WTC11 (cell line): ENCODE measurements at regions not wholly inside any gene's neighbourhood (a gene's known extent, or its start where the extent isn't known, plus 50 kb on each side); places are given as distances from the start of the nearest gene placed in this dataset.

ENCODE experiments used
- ATF3 ChIP-seq: sonication (generic); formaldehyde crosslinking; conservative IDR thresholded peaks from 2 replicates; pipeline ENCODE4 v1.8.1; 2022; ENCODE audit warnings: mild to moderate bottlenecking, missing genetic modification reagents
- E2F1 ChIP-seq: sonication (generic); formaldehyde crosslinking; IDR thresholded peaks from 2 replicates; pipeline ENCODE4 v1.8.0; 2022; ENCODE audit warnings: mild to moderate bottlenecking, missing genetic modification reagents
- IRF2 ChIP-seq: sonication (generic); formaldehyde crosslinking; IDR thresholded peaks from 2 replicates; pipeline ENCODE4 v1.8.0; 2022; ENCODE audit warnings: low read depth, missing genetic modification reagents, borderline replicate concordance
- SP1 ChIP-seq: sonication (generic); formaldehyde crosslinking; conservative IDR thresholded peaks from 2 replicates; pipeline ENCODE4 v1.8.1; 2022; ENCODE audit warnings: missing genetic modification reagents
- TF ChIP-seq, protein P1 (sequence below): sonication (generic); formaldehyde crosslinking; IDR thresholded peaks from 2 replicates; pipeline ENCODE4 v1.8.0; 2022; ENCODE audit warnings: mild to moderate bottlenecking, missing genetic modification reagents
- TF ChIP-seq, protein P2 (sequence below): fragments of 200-600 bp; IDR thresholded peaks from 2 replicates; pipeline ENCODE4 v1.8.0; 2022; ENCODE audit warnings: antibody characterized with exemption

GRCh38 chr6:11961923-11962322 is 50.2 kb upstream of the HIVEP1 start:
- TF ChIP-seq SP1 (no peak), ATF3 (CRISPR knock-in tag) (no peak), E2F1 (no peak), IRF2 (CRISPR knock-in tag) (no peak)
- TF ChIP-seq, protein P1, sequence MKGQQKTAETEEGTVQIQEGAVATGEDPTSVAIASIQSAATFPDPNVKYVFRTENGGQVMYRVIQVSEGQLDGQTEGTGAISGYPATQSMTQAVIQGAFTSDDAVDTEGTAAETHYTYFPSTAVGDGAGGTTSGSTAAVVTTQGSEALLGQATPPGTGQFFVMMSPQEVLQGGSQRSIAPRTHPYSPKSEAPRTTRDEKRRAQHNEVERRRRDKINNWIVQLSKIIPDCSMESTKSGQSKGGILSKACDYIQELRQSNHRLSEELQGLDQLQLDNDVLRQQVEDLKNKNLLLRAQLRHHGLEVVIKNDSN (CRISPR knock-in tag), result no peak
- TF ChIP-seq, protein P2, sequence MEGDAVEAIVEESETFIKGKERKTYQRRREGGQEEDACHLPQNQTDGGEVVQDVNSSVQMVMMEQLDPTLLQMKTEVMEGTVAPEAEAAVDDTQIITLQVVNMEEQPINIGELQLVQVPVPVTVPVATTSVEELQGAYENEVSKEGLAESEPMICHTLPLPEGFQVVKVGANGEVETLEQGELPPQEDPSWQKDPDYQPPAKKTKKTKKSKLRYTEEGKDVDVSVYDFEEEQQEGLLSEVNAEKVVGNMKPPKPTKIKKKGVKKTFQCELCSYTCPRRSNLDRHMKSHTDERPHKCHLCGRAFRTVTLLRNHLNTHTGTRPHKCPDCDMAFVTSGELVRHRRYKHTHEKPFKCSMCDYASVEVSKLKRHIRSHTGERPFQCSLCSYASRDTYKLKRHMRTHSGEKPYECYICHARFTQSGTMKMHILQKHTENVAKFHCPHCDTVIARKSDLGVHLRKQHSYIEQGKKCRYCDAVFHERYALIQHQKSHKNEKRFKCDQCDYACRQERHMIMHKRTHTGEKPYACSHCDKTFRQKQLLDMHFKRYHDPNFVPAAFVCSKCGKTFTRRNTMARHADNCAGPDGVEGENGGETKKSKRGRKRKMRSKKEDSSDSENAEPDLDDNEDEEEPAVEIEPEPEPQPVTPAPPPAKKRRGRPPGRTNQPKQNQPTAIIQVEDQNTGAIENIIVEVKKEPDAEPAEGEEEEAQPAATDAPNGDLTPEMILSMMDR, result no peak
